Medulla oblongata (tissue), 1 donor: ENCODE measurements at regions not wholly inside any gene's neighbourhood (a gene's known extent, or its start where the extent isn't known, plus 50 kb on each side); places are given as distances from the start of the nearest gene placed in this dataset.
"Not testable (repeated sequence)": the region's sequence is repeated elsewhere in the genome, so short reads cannot be mapped to it uniquely, and the experiment has no call there.

Source experiments
- DNase-seq: peaks from one replicate; pipeline ENCODE4 v3.0.0-alpha.2; 2015; ENCODE audit errors: extremely low spot score

- not testable (repeated sequence) for DNase-seq
These were observed 83.2 kb upstream of the ARID5B start for GRCh38 chr10:61818251-61818650.

DNA sequence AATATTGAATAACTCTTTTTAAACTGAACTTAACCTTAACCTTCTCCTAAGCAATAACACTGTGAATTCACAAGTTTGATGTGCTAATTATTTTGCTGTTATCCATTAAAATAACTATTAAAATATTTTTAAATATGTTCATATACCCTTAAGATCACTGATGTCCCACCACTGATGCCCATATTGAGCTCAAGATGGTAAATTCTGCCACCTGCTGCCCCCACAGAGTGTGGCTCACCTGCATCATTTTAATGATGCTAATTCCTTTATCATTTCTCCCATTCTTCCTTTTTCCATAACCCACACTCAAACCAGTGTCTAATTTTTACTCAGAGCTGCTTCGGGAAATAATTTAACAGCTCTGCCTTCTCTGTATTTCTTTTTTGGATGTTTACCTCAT, 82.3 kb upstream of the ARID5B start:
- no peak for DNase-seq

GRCh38 chr10:61821153-61821552, 80.3 kb upstream of the ARID5B start:
- no peak for DNase-seq

DNA sequence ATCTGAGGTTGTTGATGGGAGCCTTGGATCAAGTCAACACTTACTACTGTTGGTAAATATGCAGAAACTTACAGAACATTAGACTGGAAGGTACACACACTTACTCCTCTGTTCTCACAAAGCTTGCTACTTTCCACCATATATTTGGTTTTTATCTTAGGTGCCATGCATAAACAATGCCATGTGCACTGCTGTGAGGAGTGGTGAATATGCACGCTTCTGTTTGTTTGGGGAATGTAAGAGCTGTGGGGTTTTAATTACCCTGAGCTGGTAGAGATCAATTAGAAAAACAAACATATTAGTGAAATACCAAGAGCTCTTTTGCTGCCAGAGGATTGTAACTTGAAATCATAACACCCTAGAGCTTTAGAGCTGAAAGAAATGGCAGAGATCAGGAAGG, 79.8 kb upstream of the ARID5B start:
- DNase-seq: no peak

GRCh38 chr10:61822096-61822495, 79.4 kb upstream of the ARID5B start:
- DNase-seq: no peak

- DNase-seq: no peak
These were observed 78.7 kb upstream of the ARID5B start for GRCh38 chr10:61822781-61823230.

DNA sequence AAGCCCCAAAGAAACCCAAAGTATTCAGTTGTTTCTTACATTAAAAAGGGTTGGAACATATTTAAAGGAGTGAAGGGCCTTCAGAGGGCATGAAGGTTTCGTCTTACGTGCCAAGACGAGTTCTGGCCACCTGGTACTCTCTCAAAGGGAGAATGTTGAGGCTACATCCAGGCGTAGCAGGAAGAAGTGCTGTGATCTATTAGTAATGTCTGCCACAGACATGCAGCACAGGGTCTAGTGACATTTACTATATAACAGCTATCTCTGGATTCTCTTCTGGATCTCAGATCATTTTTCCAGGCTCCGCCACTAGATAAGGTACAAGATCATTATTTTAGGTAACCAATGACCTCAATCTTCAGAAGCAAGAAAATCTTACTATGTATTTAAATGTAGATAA, 76.5 kb upstream of the ARID5B start:
- DNase-seq: no peak

DNA sequence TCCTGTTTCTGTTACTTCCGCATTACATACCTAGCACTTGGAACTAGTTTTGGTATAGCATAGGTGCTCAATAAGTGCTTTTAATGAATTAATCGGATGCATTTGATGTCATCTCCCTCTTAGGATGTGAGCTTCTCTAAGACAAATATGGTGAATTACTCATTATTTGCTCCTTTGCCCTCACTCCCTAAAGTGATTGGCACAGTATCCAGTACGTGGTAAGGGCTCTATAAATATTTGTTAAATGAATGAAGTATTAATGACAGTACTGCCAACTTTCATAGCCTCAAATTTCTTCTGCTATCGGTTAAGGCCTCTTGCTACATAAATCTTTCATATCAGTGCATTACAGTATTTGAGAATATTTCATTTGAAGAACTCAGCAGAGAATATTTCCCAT, 75.9 kb upstream of the ARID5B start:
- no peak for DNase-seq

DNA sequence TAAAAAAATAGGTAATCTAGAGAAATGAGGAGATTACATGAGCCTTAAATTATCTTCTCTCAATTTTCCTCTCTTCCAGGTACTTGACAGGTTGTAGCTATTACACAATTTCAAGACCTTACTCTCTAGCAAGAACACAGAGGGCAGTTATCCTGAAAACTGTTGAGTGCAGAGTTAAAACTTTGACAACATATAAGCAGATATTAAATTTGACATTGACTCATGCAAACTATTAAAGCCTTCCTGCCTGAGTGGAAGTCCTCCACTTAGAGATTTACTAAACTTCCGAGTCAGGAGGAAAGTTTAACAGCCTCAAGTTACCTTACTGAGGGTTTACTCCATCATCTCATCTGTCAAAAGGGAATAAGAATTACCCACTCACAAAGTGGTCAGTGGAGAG, 73.5 kb upstream of the ARID5B start:
- no peak for DNase-seq

- DNase-seq: no peak
These were observed 72.7 kb upstream of the ARID5B start for GRCh38 chr10:61828788-61829187.

GRCh38 chr10:61830072-61830845, 71.2 kb upstream of the ARID5B start:
- no peak for DNase-seq

DNA sequence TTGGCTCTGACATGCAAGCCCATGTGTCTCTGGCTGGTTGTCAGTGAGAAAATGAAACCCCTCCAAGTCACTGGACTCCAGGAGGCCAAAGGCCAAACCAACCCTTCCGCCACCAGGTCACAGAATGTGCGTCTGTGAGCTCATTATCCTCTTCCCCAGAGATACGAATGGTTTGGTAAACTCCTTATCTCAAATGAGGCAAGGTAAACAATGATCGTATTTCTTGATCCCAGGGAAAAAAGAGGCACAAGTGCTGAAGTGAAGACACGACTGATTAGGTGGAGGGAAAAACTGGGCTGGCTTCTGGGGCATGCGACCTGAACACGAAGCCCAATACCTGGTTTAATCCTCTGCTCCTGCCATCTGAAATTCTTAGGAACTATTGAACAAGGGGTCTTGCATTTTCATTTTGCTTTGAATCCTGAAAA, 70.6 kb upstream of the ARID5B start:
- no peak for DNase-seq

- no peak for DNase-seq
These were observed 68.5 kb upstream of the ARID5B start for GRCh38 chr10:61832866-61833481.

DNA sequence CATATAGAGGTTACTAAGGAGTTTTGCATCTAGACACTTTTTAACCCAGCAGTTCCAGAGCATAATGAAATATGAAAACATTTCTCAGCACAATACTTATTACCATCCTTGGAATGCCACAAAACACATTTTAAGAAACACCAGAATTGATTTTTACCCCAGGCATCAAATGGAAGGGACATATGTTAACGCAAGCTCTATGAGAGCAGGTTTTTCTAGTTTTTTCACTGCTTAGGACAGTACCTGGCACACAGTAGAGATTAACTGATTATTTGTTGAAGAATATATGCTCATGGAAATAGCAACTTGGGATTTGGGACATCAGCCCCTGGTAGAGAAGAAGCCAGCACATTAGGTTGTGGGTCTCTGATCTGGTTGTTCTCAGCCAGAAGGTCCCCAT, 67.0 kb upstream of the ARID5B start:
- no peak for DNase-seq

GRCh38 chr10:61835069-61835945, 66.2 kb upstream of the ARID5B start:
- DNase-seq: peak; percentile 14

DNA sequence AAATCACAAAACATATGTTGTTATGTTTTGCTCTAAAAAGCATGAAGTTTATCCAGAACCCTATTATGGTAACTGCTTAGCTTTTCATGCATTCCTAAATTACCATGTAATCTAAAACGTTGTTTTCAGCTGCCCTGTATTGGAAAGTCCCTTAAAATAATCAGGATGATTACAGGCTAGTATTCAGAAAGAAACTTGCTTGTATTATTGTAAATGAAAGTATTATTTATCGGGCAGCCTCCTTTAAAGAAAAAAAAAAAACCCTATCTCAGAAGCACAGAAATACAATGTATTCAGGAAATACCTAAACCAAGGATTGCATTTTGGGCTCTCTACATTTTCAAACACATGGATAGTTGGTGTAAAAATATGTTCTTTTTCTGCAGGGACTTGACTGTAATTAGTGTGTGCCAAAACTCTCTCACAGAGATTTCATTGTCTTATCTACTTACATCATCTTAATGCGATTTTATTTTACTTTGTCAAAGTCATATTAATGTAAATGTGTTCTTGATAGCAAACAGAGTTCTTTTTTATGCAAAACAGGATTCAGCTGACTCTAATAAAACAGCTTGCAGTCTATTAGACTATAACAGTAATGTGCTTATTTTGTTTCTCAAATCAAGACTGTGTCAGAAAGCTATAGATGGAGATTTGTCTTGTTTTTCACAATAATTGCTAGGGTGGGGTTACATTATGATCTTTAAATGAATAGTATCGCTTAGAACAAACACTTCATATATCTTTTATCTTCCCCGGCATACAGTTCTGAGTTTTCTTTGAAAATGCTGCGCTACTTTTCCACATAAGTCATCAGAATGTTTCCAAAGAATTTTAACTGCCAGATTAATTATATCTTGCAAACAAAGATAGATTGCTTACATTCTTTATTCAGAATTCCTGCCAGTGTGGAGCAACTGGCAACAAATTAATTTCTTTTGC, 65.3 kb upstream of the ARID5B start:
- peak; percentile 10 for DNase-seq

GRCh38 chr10:61836888-61837754, 64.4 kb upstream of the ARID5B start:
- no peak for DNase-seq

DNA sequence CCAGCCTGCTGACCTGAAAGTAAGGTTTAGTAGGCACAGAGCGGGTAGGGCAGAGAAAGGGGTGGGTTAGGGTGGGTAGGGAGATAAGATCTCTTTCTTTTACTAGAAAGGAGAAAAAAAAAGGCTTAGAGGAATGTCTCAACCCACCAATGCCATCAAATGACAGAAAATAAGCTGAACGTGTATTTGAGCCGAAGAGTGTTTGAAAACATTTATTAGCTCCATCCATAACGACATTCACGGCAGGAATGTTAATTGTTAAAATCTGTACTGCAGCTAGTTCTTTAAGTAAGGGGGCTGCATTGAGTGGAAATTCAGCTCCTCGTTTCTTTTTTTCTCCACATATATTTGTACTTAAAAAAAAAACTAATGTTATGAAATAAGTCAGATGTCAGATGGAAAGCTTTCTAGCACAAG, 63.7 kb upstream of the ARID5B start:
- no peak for DNase-seq

DNA sequence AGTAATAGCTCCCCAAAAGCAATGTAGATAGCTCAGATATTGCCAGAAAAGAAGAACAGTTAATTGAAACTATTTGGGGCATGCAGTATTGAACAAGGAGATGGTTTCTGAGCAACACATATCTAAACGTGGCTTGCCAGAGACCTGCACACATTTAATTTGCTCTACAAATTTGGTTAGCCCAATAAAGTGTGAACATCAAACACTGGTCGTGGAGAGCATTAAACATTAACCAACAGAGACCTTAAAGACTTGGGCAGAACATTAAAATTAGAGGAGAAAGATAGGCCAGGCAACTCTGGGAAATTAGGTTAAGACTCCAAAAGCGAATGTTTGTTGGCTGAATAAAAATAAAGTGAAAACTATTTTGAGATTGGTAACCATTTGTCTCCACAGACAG, 61.6 kb upstream of the ARID5B start:
- DNase-seq: no peak

DNA sequence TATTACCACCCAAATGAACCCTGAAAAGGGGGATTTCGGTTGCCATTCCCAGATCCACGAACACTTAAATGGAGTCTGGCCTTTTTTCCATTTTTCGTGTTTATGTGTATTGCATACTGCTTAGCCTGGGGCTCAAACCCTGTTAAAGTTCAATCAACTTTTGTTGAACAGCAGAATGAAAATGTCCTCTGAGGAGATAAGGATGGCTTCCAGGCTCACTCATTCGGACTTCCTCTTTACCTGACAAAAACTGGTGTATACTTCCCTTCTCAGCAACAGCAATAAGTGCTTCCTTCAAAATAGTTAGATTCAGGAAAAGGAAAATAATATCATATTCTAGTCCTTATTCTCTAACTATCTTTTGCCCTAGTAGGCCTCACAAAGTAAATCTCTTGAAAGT, 61.1 kb upstream of the ARID5B start:
- DNase-seq: no peak
